Immature natural killer cell (primary cell): ENCODE measurements at regions not wholly inside any gene's neighbourhood (a gene's known extent, or its start where the extent isn't known, plus 50 kb on each side); places are given as distances from the start of the nearest gene placed in this dataset.

ENCODE experiments used
- DNase-seq, 3 donors: peaks; one replicate each; pipeline ENCODE4 v3.0.0; 2022; ENCODE audit warnings: mixed read lengths in 1 of 3
- H3K27ac Mint-ChIP-seq, 6 donors: one replicate each; pipeline ENCODE4 v1.8.0; 2020; ENCODE audit warnings: mixed read lengths in 6 of 6, mild to moderate bottlenecking in 5 of 6, inconsistent platforms in 4 of 6, moderate library complexity in 3 of 6
- H3K27me3 Mint-ChIP-seq, 3 donors: one replicate each; pipeline ENCODE4 v1.8.0; 2020 to 2021; ENCODE audit warnings: low read depth in 3 of 3, mild to moderate bottlenecking in 3 of 3, mixed read lengths in 3 of 3, moderate library complexity in 3 of 3, inconsistent platforms in 1 of 3
- H3K36me3 Mint-ChIP-seq, 3 donors: one replicate each; pipeline ENCODE4 v1.8.0; 2020; ENCODE audit warnings: mixed read lengths in 3 of 3, inconsistent platforms in 2 of 3, mild to moderate bottlenecking in 2 of 3
- H3K4me1 Mint-ChIP-seq, 2 donors: one replicate each; pipeline ENCODE4 v1.8.0; 2020; ENCODE audit warnings: inconsistent platforms in 2 of 2, mild to moderate bottlenecking in 2 of 2, mixed read lengths in 2 of 2, moderate library complexity in 1 of 2
- H3K4me3 Mint-ChIP-seq, 5 donors: one replicate each; pipeline ENCODE4 v1.8.0; 2020; ENCODE audit warnings: mild to moderate bottlenecking in 5 of 5, mixed read lengths in 5 of 5, inconsistent platforms in 3 of 5, moderate library complexity in 3 of 5
- H3K9me3 Mint-ChIP-seq, 6 donors: one replicate each; pipeline ENCODE4 v1.8.0; 2020; ENCODE audit warnings: mild to moderate bottlenecking in 6 of 6, mixed read lengths in 6 of 6, inconsistent platforms in 4 of 6, moderate library complexity in 3 of 6

DNA sequence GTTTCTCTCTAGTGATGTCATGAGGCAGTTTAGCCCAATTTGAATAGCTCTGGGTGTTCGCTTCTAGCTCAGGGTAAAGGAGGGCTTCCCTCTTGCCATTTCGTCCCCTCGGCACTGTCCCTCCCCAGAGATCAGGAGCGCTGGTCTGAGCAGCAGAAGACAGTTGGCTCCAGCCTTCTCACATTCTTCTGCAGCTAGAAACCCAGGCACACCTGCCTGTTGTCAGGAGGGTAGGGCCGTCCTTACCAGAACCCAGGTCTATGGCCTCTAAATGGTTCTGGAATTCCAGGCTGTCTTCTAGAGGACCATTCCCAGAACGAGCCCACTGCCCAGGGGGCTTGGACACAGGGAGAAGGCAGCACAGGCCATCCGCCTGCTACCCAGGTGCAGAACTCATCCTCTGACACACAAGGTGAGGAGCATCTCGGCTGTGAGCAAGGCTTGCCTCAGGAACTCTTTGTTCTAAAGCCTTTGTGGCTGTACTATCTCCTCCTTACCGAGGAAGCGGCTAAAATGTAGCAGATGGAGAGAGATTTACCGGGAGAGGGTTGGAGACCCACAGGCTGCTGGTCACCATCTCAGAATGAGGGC, 255.6 kb upstream of the IRX2 start:
- DNase-seq: no peak

DNA sequence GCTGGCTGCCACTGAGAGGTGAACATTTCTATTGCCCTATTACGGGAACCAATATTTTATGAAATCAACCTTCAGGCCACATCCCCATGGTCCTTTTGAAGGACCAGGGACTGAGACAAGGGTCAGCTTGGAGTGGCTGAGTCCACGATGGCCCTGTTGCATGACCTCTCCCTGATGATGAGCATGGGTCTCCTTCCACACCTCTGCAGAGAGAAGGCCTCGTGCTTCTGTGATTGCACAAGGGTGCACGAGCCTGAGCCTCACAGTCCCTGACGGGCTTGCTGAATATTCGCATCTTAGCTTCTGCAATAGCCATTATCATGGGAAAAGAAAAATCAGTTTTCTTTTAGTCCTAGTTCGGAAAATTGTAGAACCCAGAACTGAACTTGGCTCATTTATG, 255.0 kb upstream of the IRX2 start:
- Mint-ChIP-seq H3K27me3 (peaks cover 0 to 6% (median 2%) of the 10 kb centered on the region in 3 donors), H3K4me3 (no peak overlapping the region)
- DNase-seq: no peak

More for the DNA sequence above, 255.6 kb upstream of the IRX2 start:
- Mint-ChIP-seq H3K27ac (no peak overlapping the region), H3K4me3 (no peak overlapping the region), H3K4me1 (no peaks in the 10 kb centered on the region), H3K36me3 (no peaks in the 10 kb centered on the region), H3K9me3 (peaks cover 0 to 13% (median 2%) of the 10 kb centered on the region in 6 donors), H3K27me3 (peaks cover 0 to 6% (median 2%) of the 10 kb centered on the region in 3 donors)

DNA sequence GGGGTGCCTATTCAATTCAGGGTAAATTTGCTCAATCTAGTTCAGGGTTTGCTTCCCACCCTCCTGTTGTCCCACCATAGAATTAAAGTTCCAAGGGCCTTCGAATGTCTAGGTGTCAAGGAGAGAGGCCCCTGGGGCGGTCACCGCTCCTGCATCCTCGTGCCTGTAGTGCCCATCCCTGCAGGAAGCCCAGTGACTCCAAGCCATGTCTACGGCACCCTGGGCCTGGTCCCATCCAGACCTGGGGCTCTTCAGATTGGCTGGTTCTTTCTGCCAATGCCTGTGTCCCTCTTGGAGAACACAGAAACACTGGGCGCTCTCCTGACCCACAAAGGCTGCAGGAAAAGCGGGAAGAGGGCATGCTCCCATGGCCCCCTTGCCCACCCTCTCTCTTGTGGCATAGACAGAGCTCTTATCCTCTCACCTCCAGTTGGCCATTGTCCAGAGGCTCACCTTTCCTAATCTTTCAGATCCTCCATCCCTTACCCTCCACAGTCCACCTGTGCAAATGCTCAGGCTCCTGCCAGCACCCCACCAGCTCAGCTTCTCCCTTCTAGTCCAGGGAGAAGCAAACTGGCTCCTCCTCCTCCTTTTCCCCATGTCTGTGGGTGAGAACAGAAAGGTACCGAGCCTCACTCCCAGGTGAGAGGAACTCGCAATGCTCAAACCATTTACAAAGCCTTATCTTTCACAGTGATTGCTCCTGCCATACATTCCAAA, 253.0 kb upstream of the IRX2 start:
- no peak overlapping the region for H3K4me3 Mint-ChIP-seq
- H3K36me3 Mint-ChIP-seq: no peaks in the 10 kb centered on the region
- H3K27me3 Mint-ChIP-seq: peaks cover 0 to 6% (median 2%) of the 10 kb centered on the region in 3 donors
- no peaks in the 10 kb centered on the region for H3K4me1 Mint-ChIP-seq
- no peak for DNase-seq
- peaks cover 0 to 13% (median 4%) of the 10 kb centered on the region in 6 donors for H3K9me3 Mint-ChIP-seq
- no peak overlapping the region for H3K27ac Mint-ChIP-seq

More for the DNA sequence above, 255.0 kb upstream of the IRX2 start:
- H3K27ac Mint-ChIP-seq: no peak overlapping the region
- H3K4me1 Mint-ChIP-seq: no peaks in the 10 kb centered on the region
- H3K9me3 Mint-ChIP-seq: peaks cover 0 to 13% (median 4%) of the 10 kb centered on the region in 6 donors
- no peaks in the 10 kb centered on the region for H3K36me3 Mint-ChIP-seq

DNA sequence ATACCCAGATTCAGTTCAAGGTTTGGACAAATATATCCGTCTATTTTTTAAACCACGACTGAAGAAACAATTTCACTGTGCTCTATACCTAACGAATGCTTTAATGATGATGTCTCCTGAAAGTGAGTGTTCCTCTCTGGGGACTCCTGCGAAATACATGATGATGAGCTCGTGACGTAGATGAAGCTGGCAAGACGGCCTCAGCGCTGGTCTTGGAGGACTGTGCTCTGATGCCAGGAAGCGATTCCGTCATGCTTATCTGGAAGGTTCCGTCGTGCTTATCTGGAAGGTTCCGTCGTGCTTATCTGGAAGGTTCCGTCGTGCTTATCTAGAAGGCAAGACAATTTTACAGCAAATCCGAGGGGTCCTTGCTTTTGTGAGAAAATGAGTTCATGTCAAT, 250.8 kb upstream of the IRX2 start:
- Mint-ChIP-seq H3K9me3 (peaks cover 0 to 14% (median 7%) of the 10 kb centered on the region in 6 donors), H3K36me3 (no peaks in the 10 kb centered on the region), H3K4me1 (no peaks in the 10 kb centered on the region), H3K4me3 (no peak overlapping the region), H3K27ac (no peak overlapping the region), H3K27me3 (peaks cover 0 to 6% (median 2%) of the 10 kb centered on the region in 3 donors)
- no peak for DNase-seq

DNA sequence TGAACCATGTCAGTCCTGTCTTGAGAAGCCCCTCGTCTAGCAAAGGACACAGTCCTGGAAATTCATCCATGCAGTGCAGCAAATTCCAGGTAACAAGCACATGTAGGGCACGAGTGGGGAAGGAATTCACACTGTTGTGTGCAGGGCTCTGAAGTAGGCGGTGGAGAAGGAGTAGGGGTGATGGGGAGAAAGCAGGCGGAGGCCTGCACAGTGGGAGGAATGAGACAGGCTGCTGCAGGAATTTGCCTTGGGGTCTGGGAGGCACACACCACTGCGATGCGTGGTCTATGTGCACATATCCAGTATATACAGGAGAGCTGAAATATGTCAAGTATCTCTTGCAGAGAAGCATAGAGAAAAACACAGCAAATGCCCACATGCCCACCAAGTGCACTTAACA, 249.2 kb upstream of the IRX2 start:
- no peak overlapping the region for H3K27ac Mint-ChIP-seq
- H3K4me1 Mint-ChIP-seq: no peaks in the 10 kb centered on the region
- no peaks in the 10 kb centered on the region for H3K36me3 Mint-ChIP-seq
- no peak for DNase-seq
- H3K27me3 Mint-ChIP-seq: peaks cover 0 to 4% (median 0%) of the 10 kb centered on the region in 3 donors
- H3K4me3 Mint-ChIP-seq: no peak overlapping the region
- peaks cover 0 to 14% (median 7%) of the 10 kb centered on the region in 6 donors for H3K9me3 Mint-ChIP-seq

DNA sequence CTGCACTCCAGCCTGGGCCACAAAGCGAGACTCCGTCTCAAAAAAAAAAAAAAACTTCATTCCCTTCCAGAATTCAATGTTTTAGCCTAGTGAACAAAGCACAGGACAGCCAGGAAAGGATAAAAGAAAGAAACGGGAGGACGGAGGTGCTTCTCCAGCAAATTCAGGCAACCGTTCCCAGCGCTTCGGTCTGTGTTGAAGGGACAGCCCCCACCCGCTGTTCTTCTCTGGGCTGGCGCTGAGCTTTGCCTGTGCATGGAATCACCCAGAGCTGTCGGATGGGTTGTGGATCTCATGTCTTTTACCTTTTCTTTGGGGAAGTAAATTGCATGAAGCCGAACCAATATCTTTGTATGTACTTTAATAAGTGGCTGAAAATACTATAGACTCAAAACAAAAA, 248.4 kb upstream of the IRX2 start:
- Mint-ChIP-seq H3K36me3 (no peaks in the 10 kb centered on the region), H3K4me3 (no peak overlapping the region), H3K27me3 (peaks cover 0 to 4% (median 0%) of the 10 kb centered on the region in 3 donors), H3K4me1 (no peaks in the 10 kb centered on the region), H3K9me3 (peaks cover 0 to 14% (median 6%) of the 10 kb centered on the region in 6 donors), H3K27ac (no peak overlapping the region)
- no peak for DNase-seq

DNA sequence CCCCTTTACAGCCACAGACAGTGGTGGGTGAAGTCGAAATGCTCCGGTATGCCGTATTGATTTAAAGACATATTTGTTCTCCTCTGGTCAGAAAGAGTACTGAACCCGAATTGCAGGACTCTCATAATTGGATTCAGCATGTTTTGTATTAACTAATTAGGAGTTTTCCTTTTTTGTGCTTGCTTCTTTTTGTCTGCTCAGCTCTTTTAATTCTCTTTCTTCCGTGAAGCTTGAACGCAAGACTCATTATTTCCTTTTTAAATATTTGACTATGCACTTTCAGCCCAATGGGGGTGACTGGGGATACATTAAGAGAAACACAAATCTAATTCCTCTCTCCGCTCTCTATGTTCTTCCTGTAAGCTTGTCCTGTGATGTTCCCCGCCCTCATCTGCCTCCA, 246.6 kb upstream of the IRX2 start:
- DNase-seq: no peak
- Mint-ChIP-seq H3K4me1 (no peaks in the 10 kb centered on the region), H3K27me3 (peaks cover 0 to 4% (median 0%) of the 10 kb centered on the region in 3 donors), H3K36me3 (no peaks in the 10 kb centered on the region), H3K4me3 (no peak overlapping the region), H3K9me3 (peaks cover 2 to 11% (median 5%) of the 10 kb centered on the region in 6 donors), H3K27ac (no peak overlapping the region)

DNA sequence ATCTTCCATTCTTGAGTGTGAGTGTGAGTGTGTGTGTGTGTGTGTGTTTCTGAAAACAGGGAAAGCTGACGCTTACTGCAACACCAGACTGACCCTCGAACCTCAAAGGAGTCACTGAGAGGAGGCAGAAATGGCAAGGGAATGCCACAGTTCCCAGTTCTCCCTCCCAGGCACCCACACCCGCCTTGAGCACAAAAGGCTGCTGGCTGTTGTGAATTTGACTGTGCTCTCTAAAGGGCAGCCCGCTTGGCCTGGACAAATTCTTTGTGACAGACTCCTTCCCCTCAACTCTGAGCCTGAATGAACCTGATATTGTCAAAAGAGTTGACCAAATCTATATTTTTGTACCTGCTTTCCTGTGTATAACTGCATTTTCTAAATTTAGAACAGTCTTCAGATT, 245.7 kb upstream of the IRX2 start:
- DNase-seq: no peak
- no peak overlapping the region for H3K4me3 Mint-ChIP-seq
- no peak overlapping the region for H3K27ac Mint-ChIP-seq

DNA sequence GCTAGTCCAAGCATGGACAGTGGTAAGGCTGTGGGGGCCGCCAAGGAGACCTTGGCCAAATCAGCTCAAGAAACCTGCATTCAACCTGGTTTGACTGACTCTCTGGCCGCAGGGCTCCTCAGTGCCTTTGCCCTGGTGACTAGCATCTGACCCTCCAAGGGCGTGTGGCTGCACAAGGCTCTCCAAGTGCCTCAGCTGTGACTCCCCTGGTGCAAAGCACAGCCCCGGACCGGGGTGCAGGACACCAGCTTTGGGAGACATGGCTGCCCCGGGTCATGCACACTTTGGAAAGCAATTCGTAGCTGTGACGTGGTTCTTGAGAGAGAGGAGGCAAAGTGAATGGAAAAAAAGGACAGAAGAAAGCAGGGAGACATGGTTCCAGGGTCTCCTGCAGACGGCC, 245.2 kb upstream of the IRX2 start:
- Mint-ChIP-seq H3K27me3 (no peaks in the 10 kb centered on the region), H3K36me3 (no peaks in the 10 kb centered on the region), H3K4me1 (no peaks in the 10 kb centered on the region), H3K27ac (no peak overlapping the region), H3K9me3 (peaks cover 2 to 9% (median 4%) of the 10 kb centered on the region in 6 donors), H3K4me3 (no peak overlapping the region)
- no peak for DNase-seq

More for the DNA sequence above, 245.7 kb upstream of the IRX2 start:
- Mint-ChIP-seq H3K36me3 (no peaks in the 10 kb centered on the region), H3K4me1 (no peaks in the 10 kb centered on the region), H3K27me3 (no peaks in the 10 kb centered on the region), H3K9me3 (peaks cover 2 to 11% (median 5%) of the 10 kb centered on the region in 6 donors)

DNA sequence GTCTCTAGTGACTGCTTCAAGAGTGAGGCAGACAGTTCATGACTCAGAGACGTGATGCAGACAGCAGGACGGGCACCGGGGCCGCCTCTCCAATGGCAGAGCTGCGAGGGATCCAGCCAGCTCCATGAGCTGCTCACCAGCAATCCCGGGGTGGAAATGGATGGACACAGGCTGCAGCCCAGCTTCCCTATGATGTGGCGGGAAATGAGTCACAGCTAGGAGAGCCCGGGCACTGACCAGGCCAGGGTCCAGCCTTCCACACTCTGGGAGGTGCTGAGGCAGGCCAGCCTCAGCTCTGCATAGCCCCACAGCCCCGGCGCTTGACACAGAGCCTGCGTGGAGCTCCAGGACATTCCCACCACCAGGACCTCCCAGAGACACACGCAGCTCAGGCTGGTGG, 244.8 kb upstream of the IRX2 start:
- H3K4me1 Mint-ChIP-seq: no peaks in the 10 kb centered on the region
- peaks cover 2 to 6% (median 4%) of the 10 kb centered on the region in 6 donors for H3K9me3 Mint-ChIP-seq
- DNase-seq: no peak
- no peaks in the 10 kb centered on the region for H3K27me3 Mint-ChIP-seq
- H3K4me3 Mint-ChIP-seq: no peak overlapping the region
- no peak overlapping the region for H3K27ac Mint-ChIP-seq
- no peaks in the 10 kb centered on the region for H3K36me3 Mint-ChIP-seq

DNA sequence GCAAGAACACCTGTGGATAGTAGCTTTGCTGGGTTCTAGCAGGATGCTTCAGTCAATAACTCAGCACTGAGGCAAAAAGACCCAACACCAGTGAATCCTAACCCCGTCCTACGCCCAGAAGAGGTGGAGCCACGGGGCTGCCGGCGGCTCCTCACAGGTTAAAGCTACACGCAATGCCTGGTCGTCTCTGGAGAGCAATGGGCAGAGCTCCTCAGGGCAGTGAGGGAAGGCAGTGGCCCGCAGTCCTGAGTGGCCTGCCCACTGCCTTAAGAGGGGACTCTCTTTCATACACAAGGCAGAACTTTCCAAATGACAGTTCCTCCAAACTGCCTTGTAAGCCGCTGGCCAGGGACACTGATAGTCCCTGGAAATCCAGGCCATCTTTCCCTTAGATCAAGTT, 244.2 kb upstream of the IRX2 start:
- Mint-ChIP-seq H3K4me1 (no peaks in the 10 kb centered on the region), H3K9me3 (peaks cover 2 to 6% (median 4%) of the 10 kb centered on the region in 6 donors), H3K27ac (no peak overlapping the region), H3K36me3 (no peaks in the 10 kb centered on the region), H3K4me3 (no peak overlapping the region), H3K27me3 (no peaks in the 10 kb centered on the region)
- DNase-seq: no peak

DNA sequence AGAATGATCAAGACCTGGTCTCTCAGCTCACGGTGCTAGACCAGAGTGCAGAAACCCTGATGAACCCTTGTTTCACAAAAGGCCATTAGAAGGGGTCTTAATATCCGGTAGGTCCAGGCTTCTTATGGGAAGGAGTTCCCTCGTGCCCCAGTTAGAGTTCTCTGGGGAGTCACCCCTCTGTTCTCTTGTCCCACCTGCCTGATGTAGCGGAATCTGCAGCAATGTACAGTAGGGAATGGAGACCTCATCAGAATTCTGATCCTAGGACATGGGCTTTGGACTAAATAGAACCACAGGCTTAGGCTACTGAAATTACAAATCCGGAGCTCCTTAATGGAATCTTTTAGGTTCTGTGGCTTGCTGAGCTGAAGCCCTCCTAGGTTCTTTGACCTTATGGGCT, 243.6 kb upstream of the IRX2 start:
- Mint-ChIP-seq H3K36me3 (no peaks in the 10 kb centered on the region), H3K9me3 (peaks cover 2 to 10% (median 4%) of the 10 kb centered on the region in 6 donors), H3K4me3 (no peak overlapping the region), H3K27ac (no peak overlapping the region), H3K4me1 (no peaks in the 10 kb centered on the region), H3K27me3 (peaks cover 0 to 2% (median 0%) of the 10 kb centered on the region in 3 donors)
- no peak for DNase-seq

DNA sequence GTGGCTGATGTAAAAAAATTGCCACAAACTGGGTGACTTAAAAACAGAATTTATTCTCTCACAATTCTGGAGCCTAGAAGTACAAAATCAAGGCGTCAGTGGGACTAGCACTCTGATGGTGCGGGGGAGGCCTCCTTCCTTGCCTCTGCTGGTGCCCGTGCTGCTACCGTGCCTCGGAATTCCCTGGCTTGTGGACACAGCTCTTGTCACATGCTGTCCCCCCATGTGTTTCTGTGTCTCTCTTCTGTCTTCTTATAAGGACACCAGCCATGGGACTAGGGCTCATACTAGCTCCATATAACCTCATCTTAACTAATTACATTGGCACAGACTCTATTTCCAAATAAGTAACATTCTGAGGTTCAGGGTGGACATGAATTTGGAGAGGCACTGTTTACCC, 242.3 kb upstream of the IRX2 start:
- no peaks in the 10 kb centered on the region for H3K4me1 Mint-ChIP-seq
- peaks cover 0 to 2% (median 0%) of the 10 kb centered on the region in 3 donors for H3K27me3 Mint-ChIP-seq
- DNase-seq: no peak
- H3K27ac Mint-ChIP-seq: no peak overlapping the region
- no peak overlapping the region for H3K4me3 Mint-ChIP-seq
- H3K36me3 Mint-ChIP-seq: no peaks in the 10 kb centered on the region
- peaks cover 2 to 12% (median 4%) of the 10 kb centered on the region in 6 donors for H3K9me3 Mint-ChIP-seq

DNA sequence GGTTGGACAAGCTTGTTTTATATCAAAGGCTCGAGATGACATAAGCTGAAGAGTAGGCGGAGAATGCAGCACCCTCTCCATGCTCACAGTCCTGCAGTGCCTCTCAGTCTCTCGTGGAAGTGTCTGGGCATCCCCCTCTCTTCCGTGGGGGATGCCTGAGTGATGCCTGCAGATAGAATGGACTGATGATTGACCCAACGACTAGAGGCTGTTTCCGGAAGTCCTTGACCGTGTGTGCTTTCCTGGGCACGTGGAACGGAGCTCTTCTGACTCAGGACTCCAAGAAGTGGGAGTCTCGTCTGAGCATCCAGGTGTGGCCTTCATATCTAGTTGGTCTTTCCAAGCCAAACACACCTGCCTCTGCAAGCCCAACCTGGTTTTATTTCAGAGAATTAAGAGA, 241.8 kb upstream of the IRX2 start:
- peaks cover 0 to 2% (median 0%) of the 10 kb centered on the region in 3 donors for H3K27me3 Mint-ChIP-seq
- H3K27ac Mint-ChIP-seq: no peak overlapping the region
- DNase-seq: no peak
- peaks cover 0 to 12% (median 4%) of the 10 kb centered on the region in 6 donors for H3K9me3 Mint-ChIP-seq
- H3K4me1 Mint-ChIP-seq: no peaks in the 10 kb centered on the region
- no peak overlapping the region for H3K4me3 Mint-ChIP-seq
- H3K36me3 Mint-ChIP-seq: no peaks in the 10 kb centered on the region
